Vagina (tissue), 2 donors: ENCODE measurements at regions not wholly inside any gene's neighbourhood (a gene's known extent, or its start where the extent isn't known, plus 50 kb on each side); places are given as distances from the start of the nearest gene placed in this dataset.

Source experiments
- DNase-seq, 2 donors: peaks; one replicate each; pipeline ENCODE4 v3.0.0-alpha.2; 2017; ENCODE audit errors: extremely low spot score in 2 of 2
- H3K27ac ChIP-seq: fragments of 200-600 bp; sonication (generic); one replicate; pipeline ENCODE4 v1.5.1; 2019
- H3K27me3 ChIP-seq: fragments of 200-600 bp; sonication (generic); one replicate; pipeline ENCODE4 v1.5.1; 2019
- H3K36me3 ChIP-seq, 2 donors: fragments of 200-600 bp; sonication (generic); one replicate each; pipeline ENCODE4 v1.5.1; 2017 to 2019
- H3K4me1 ChIP-seq: fragments of 200-600 bp; sonication (generic); one replicate; pipeline ENCODE4 v1.5.1; 2019
- H3K4me3 ChIP-seq, 2 donors: fragments of 200-600 bp; sonication (generic); 1 replicate in 1 of 2; 2 replicates in 1 of 2; pipeline ENCODE4 v1.5.1; 2016 to 2019
- H3K9me3 ChIP-seq: fragments of 200-600 bp; sonication (generic); one replicate; pipeline ENCODE4 v1.5.1; 2019
- CTCF ChIP-seq, 3 experiments: fragments of 450-650 bp in 2 of 3; fragments of 200-600 bp in 1 of 3; sonication (generic) in 1 of 3; IDR thresholded peaks; one replicate each; pipeline ENCODE4 v1.5.1; 2017 to 2019; ENCODE audit warnings: antibody characterized with exemption in 3 of 3, mild to moderate bottlenecking in 2 of 3, moderate library complexity in 2 of 3
- POLR2A ChIP-seq, 2 donors: fragments of 450-650 bp; IDR thresholded peaks; one replicate each; pipeline ENCODE4 v1.6.1; 2017; ENCODE audit warnings: antibody characterized with exemption in 2 of 2, mild to moderate bottlenecking in 2 of 2, moderate library complexity in 2 of 2
- POLR2AphosphoS5 ChIP-seq, 2 donors: sonication (generic); formaldehyde crosslinking; IDR thresholded peaks; one replicate each; pipeline ENCODE4 v1.9.0; 2017; ENCODE audit warnings: antibody characterized with exemption in 2 of 2, mild to moderate bottlenecking in 2 of 2, low read depth in 1 of 2; ENCODE audit not compliant: insufficient read depth in 1 of 2
- intact Hi-C: fragments of 100-400 bp; cut with DNase I; formaldehyde crosslinking; loops from one replicate; pipeline ENCODE4 v1.15.1; 2023

- H3K36me3 ChIP-seq, result no peaks in the 10 kb centered on the region
- TF ChIP-seq CTCF (IDR thresholded peaks at IDR 0.05) (no peak), POLR2AphosphoS5 (IDR thresholded peaks at IDR 0.05; ENCODE audit: insufficient read depth in 1 of 2, low read depth in 1 of 2) (no peak), POLR2A (IDR thresholded peaks at IDR 0.05) (no peak)
- no peaks in the 10 kb centered on the region for H3K27me3 ChIP-seq
- H3K27ac ChIP-seq, result no peak overlapping the region
- DNase-seq, result no peak
- peaks cover 2% of the 10 kb centered on the region for H3K4me1 ChIP-seq
- no peak overlapping the region for H3K4me3 ChIP-seq
- no peaks in the 10 kb centered on the region for H3K9me3 ChIP-seq
- intact Hi-C loops, result no loop called here
Measured at GRCh38 chr5:107223066-107223465, 447.7 kb downstream of the EFNA5 start.

- Histone ChIP-seq H3K27ac (no peak overlapping the region), H3K9me3 (no peaks in the 10 kb centered on the region), H3K27me3 (no peaks in the 10 kb centered on the region), H3K36me3 (no peaks in the 10 kb centered on the region), H3K4me3 (no peak overlapping the region), H3K4me1 (peaks cover 9% of the 10 kb centered on the region)
- DNase-seq, result no peak
- TF ChIP-seq POLR2A (IDR thresholded peaks at IDR 0.05) (no peak), CTCF (IDR thresholded peaks at IDR 0.05) (no peak), POLR2AphosphoS5 (IDR thresholded peaks at IDR 0.05; ENCODE audit: insufficient read depth in 1 of 2, low read depth in 1 of 2) (no peak)
- intact Hi-C loops, result no loop called here
Measured at GRCh38 chr5:107219993-107220392, 450.7 kb downstream of the EFNA5 start.

- H3K9me3 ChIP-seq, result no peaks in the 10 kb centered on the region
- no peak for DNase-seq
- no peaks in the 10 kb centered on the region for H3K27me3 ChIP-seq
- intact Hi-C loops, result no loop called here
- H3K4me1 ChIP-seq, result peaks cover 9% of the 10 kb centered on the region
- no peak overlapping the region for H3K4me3 ChIP-seq
- peak in 1 of 2 donors; percentile 61 for TF ChIP-seq POLR2AphosphoS5 (IDR thresholded peaks at IDR 0.05; ENCODE audit: insufficient read depth in 1 of 2, low read depth in 1 of 2)
- TF ChIP-seq POLR2A (IDR thresholded peaks at IDR 0.05), result no peak
- TF ChIP-seq CTCF (IDR thresholded peaks at IDR 0.05), result no peak
- no peaks in the 10 kb centered on the region for H3K36me3 ChIP-seq
- H3K27ac ChIP-seq, result no peak overlapping the region
Measured at GRCh38 chr5:107218457-107219193, 452.1 kb downstream of the EFNA5 start.

- H3K4me3 ChIP-seq, result no peak overlapping the region
- TF ChIP-seq POLR2AphosphoS5 (IDR thresholded peaks at IDR 0.05; ENCODE audit: insufficient read depth in 1 of 2, low read depth in 1 of 2) (peak; percentile 8 to 82), POLR2A (IDR thresholded peaks at IDR 0.05) (no peak)
- intact Hi-C loops, result no loop called here
- peak in 1 of 2 donors; percentile 97 for DNase-seq
- H3K27ac ChIP-seq, result no peak overlapping the region
- no peaks in the 10 kb centered on the region for H3K27me3 ChIP-seq
- peaks cover 9% of the 10 kb centered on the region for H3K4me1 ChIP-seq
- H3K36me3 ChIP-seq, result no peaks in the 10 kb centered on the region
- H3K9me3 ChIP-seq, result no peaks in the 10 kb centered on the region
Measured at GRCh38 chr5:107217721-107218130, 453.0 kb downstream of the EFNA5 start.

DNA sequence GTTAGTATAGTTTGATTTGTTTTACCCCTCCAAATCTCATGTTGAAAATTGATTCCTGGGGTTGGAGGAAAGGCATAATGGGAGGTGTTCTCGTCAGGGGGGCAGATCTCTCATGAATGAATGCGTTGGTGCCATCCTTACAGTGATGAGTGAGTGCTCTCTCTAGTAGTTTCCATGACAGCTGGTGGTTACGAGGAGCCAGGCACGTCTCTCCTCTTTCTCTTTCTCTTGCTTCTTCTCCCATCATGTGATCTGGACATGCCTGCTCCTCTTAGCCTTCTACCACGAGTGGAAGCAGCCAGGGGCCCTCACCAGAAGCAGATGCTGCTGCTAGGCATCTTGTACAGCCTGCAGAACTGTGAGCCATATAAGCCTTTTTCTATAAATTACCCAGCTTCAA is 454.1 kb downstream of the EFNA5 start:
- TF ChIP-seq POLR2AphosphoS5 (IDR thresholded peaks at IDR 0.05; ENCODE audit: insufficient read depth in 1 of 2, low read depth in 1 of 2), result no peak
- TF ChIP-seq POLR2A (IDR thresholded peaks at IDR 0.05), result no peak
- TF ChIP-seq CTCF (IDR thresholded peaks at IDR 0.05), result no peak
- Histone ChIP-seq H3K4me3 (no peak overlapping the region), H3K4me1 (peaks cover 9% of the 10 kb centered on the region), H3K27ac (no peak overlapping the region), H3K36me3 (no peaks in the 10 kb centered on the region), H3K27me3 (no peaks in the 10 kb centered on the region), H3K9me3 (no peaks in the 10 kb centered on the region)
- DNase-seq, result no peak
- intact Hi-C loops, result no loop called here
